ENCODE measurements at regions not wholly inside any gene's neighbourhood (a gene's known extent, or its start where the extent isn't known, plus 50 kb on each side); places are given as distances from the start of the nearest gene placed in this dataset.

DNA sequence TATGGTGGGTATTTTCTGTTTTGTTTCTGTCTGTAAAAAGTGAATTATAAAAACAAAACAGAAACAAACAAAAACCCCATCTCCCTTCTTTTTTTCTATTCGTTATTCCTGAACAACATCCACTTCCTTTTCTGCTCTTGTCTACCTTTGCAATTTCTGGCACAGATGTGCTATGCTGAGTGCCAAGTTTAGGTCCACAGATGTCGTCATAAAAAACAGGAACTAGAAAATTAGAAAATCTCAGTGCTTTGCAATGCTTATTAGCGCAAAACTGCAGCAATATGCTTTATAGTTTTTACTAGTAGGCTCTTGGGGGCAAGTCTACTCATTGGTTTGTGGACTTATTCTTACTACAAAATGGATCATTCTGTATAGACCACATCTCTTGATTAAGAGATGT is 94.2 kb upstream of the PRKCQ start:
- peak; percentile 18 to 53 (median 50) for DNase-seq

DNA sequence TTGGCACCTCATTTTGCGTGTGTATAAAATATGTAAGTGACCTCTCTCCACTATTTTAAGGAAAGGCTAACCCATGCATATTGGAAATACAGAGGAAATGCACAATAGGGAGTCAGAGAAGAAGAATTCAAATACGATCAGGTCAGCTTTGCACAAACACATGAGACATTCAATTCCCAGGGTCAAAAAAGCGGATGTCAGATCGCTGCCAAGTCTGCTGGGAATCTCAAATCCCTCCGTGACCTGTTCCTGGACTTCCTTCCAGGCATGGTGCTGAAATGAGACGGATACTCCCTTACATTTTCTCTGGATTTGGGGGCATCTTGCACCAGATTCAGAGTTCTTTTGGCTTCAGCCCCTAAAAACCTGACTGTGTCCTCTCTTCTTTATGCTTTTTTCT is 91.9 kb upstream of the PRKCQ start:
- DNase-seq: no peak

DNA sequence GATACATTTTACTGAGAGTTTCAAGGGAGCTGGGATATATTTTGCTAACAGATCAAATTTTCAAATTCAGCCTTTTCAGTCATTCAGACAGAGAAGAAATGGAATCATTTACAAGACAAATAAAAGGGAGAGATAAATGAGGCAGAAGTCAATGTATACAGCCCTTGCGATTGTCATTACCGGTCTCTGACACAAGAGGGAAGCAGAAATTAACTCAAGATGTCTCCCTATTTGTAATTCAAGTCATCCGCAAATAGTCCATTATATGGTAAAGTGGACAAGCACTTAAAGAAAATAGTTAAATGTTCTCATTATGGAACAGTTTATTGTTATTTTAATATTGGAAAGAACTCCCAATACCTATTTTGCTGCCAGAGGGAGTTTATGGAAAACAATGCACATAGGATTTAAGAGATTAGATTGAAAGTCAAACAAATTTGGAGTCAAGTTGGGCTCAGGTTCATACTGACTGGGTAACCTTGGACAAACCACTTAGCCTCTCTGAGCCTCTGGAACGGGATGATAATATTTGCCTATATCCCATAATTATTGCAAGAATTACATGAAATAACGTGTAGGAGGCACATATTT is 89.3 kb upstream of the PRKCQ start:
- DNase-seq: peak; percentile 51 to 70 (median 52)

DNA sequence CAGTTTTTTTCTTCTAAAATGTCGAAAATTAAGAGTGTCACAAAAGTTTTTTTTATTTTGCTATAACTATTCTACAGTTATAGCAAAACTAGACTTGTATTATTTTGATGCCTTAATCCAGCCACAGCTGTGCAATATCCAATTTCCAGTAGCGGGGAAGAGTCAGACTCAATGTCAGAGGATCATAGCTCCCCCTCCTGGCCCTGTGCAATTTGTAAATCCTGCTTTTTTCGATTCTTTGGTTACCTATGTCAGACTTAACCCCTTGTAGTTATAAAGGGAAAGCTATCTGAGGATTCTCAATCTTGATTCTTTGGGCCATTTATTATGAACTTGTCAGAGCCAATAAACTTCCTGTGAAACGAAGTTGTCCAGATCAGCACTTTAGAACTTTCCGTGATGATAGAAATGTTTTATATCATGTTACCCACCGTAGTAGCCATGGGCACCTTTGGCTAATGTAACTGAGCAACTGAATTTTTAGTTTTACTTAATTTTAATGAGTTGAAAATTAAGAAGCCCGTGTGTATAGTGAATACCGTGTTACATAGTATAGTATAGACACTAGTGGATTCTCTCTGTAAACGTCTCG is 87.7 kb upstream of the PRKCQ start:
- peak; percentile 63 to 75 (median 64) for DNase-seq

DNA sequence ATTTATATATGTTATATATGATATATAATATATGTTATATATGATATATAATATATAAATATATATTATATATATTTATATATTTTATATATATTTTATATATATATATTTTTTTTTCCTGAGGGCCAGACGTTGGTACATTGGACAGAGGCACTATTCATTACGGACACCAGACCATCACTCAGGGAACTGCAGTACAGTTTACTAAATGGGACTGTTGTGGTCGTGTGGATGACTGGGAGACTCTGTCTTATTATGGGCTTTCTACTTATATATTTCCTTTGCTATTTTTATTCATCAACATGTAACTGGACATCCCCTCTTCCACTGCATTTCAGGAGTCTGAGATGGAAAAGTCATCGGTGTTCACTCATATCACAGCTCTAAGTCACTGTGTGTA is 87.1 kb upstream of the PRKCQ start:
- no peak for DNase-seq

DNA sequence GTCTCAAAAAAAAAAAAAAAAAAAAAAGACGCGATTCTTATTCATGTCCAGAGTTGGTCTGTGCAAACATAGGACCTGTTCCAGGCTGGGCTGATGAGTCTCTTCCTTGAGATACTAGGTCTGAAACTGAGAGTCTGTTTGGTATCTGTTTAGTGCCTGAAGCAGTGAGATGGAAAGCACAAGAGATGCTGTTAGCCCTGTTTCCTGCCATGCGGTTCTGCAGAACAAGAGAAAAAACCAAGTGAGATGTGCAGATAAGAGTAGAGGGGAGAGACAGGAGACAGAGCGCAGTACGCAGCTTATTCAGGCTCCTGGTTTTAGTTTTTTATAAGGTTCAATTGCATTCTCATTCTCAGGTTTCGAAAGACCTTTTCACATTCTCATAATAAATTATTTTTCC is 85.8 kb upstream of the PRKCQ start:
- no peak for DNase-seq

DNA sequence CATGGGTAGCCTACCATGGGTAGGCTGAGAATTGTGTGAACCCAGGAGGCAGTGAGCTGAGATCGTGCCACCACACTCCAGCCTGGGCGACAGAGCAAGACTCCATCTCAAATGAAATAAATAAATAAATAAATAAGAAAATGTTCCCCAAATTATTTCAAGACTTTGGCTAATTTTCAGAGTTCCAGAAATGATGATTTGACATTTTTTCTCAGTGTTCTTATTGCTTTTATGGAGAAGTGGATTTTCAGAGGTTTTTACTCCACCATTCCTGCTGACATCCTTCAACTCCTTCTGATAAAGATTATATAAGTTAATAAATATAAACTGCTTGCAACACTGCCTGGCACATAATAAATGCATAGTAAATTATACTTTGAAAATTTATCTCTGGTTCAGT is 80.4 kb upstream of the PRKCQ start:
- no peak for DNase-seq

DNA sequence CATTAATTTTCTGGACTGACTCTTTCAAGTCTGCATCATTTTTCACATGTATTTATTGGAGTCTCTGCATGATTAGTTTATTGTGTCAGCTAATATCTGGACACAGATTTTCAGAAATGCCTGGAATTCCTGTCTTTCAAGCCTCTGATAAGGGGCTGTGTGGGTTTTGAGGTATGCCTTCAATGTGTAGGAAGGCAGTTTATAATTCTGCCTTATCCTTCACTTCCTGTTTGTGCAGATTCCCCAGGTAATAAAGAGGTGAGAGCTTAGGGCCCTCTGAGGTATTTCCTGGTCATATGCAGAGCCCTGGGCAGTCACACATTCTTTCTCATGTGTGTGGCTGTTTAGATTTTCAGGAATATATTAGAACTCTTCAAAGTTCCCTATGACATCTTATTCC is 79.4 kb upstream of the PRKCQ start:
- DNase-seq: no peak

DNA sequence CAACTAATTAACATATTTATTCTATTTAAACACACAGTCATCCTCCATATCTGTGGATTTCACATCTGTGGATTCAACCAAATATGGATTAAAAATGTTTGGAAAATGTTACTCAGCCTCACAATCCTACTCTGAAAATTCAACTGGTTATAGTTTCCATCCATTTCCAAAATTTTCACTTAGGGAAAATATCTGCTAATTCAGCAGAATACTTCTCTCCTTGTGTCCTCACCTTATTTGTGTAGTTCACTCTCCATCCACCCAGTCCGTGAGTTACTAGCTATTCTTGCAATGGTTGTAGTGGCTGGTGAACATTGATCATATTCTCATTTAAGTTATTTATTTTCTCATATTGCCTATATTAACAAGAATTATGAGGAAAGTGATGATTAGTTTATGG is 77.6 kb upstream of the PRKCQ start:
- no peak for DNase-seq

DNA sequence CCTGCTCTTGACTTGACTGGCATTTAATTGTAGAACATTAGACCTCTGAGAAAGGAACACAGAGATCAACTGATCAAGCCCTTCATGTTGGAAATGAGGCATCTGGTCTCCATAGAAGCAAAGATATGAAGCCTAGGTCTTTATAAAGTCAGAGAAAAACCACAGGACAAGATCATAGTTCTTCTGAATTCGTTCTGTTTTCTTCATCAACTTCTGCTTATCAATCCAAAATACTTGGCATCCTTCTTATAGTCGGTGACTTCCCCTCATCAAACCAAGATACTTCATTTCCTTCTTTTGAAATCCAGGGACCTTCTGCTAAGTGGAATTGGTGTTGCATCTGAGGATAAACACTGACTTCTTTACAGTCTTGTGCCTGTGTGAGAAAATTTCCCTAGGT is 77.1 kb upstream of the PRKCQ start:
- peak in 1 of 3 donors; percentile 20 for DNase-seq

DNA sequence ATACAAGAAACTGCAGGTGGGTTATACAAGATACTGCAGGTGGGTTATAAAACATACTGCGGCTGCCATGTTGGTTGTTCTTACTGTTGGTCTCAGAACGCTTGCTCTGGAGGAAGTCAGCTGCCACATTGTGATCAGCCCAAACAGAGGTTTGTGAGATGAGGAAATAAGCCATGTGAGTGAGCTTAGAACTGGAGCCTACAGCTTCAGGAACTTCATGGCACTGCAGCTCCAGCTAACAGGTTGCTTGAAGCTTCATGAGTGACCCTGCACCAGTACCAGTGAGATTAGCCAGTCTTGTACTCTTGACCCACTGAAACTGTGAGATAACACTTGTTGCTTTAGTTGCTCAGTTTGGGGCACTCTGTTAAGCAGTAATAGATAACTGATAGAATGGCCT is 74.5 kb upstream of the PRKCQ start:
- peak; percentile 33 to 52 (median 37) for DNase-seq

DNA sequence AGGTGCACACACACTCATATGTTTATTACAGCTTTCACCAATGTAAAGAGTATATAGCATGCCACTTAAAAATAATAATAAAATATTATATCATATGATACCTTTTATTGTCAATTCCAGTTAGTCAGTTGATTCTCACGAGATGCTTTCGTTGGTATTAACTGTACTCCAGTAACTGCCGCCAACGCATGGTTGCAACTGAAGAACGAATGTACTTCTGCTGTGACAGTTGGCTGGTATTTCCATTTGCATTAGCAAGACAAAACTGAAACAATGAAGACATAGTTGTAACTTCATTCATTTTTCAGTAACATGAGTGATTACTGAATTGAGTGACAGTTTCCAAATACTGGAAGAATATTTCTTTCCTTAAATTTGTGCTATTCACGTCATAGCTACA is 70.5 kb upstream of the PRKCQ start:
- no peak for DNase-seq

DNA sequence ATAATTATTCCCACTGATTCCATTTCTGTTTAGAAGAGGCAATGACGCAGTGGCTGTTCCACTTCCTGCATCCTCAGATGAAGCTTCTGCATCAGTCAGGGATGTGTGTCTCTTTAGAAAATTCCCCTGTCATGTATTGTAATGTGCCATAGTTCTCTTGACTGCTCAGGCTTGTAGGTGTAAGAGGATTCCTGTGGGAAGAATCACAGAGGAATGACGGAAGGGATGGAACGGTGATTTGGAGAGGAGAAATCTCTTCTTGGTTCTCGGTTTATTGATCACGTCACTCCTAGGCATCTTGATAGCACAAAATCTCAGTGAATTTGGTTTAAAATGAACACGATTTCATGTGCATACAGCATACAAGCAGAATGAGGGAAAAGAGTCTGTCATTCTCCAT is 69.8 kb upstream of the PRKCQ start:
- no peak for DNase-seq

DNA sequence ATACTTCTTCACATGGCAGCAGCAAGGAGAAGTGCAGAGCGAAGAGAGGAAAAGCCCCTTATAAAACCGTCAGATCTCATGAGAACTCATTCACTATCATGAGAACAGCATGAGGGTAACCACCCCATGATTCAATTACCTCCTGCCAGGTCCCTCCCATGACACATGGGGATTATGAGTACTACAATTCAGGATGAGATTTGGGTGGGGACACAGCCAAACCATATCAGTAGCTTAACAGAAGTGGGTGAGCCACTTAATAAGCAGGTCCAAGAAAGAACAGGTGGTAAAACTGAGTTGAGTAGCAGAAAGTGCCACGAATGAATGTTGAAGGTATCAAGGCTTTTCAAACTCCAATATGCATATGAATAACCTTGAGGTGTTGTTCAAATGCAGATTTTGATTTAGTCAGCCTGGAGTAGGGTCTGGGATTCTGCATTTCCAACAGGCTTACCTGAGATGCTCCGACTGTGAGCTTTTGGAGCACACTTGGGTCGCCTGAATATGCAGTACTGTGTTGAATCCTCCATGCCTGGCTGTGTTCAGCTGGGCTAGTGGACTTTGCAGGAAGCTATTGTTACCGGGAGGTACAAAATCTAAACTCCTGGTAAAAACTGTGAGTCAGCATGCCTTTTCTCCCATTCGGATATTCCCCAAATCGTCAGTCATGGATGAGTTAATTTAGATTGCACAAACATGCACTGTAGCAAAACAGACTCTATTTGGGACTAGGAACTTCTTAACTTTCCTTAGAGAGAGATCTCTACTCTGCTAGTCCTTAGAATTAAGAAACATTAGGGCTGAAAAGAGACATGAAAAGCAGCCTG is 69.0 kb upstream of the PRKCQ start:
- no peak for DNase-seq

DNA sequence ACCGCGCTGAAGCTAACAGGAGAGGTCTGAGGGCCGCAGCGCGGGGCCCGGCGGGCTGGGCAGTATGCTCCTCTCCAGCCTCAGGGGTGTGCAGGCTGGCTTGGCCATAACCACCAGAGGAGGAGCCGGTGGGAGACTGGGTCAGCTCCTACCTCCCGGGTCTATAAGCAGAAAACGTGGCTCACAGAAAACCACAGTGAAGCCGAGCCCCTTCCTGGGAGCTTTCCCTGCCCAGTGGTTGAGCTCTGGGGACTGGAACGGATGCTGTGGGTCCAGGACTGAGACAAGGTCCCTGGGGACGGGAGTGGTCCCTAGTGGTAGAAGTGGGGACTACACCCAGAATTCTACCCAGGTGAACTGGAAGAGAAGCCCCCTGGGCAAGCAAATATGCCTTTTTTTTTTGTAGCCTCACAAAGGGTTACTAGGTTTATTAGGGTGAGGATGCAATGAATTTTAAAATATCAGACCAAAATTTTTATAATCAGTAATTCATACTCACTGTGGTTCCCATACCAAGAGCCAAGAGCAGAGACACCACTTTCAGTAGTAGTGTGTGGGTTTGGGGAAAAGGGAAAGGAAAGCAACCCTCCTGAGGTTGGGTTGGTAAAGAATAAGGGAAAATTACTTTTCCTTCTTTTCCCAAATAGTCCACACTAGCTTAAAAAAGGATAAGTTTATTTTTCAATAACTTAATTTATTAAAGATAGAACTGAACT is 67.9 kb upstream of the PRKCQ start:
- peak; percentile 50 to 77 (median 62) for DNase-seq

DNA sequence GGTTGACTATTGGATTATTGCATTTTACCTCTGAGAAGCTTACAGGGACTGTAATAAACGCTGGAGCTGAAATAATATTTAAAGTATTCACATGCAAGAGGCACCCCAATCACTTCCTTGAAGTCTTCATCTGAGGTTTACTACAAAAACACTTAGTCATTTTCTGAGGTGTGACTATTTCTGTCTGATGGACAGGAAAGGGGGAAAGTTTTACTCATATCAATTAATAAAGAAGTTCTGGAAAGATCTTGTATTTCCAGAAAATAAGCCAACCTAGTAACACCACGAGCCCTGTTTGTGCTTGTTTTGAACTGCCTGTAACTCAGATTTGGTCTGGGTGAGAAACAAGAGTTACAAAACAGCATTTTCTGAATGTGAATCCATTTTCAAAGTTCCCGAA is 63.9 kb upstream of the PRKCQ start:
- DNase-seq: no peak

DNA sequence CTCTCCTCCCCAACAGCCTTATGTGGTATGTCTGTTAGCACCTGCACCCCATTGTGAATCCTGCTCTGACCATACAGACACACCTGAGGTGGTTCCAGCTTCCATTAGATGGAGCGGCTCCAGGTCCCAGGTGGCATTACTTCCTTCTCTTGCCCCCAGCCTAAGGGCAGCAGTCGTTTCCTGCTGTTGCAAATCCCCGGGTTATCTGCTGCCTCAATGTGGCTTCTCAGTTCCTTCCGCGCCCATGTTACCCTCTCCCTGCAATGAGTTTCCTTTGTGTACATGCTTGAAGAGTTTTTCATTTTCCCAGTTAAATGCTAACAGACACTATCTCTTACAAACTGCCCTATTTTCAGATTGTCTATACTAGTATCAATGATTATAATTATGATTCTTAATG is 62.8 kb upstream of the PRKCQ start:
- DNase-seq: no peak

DNA sequence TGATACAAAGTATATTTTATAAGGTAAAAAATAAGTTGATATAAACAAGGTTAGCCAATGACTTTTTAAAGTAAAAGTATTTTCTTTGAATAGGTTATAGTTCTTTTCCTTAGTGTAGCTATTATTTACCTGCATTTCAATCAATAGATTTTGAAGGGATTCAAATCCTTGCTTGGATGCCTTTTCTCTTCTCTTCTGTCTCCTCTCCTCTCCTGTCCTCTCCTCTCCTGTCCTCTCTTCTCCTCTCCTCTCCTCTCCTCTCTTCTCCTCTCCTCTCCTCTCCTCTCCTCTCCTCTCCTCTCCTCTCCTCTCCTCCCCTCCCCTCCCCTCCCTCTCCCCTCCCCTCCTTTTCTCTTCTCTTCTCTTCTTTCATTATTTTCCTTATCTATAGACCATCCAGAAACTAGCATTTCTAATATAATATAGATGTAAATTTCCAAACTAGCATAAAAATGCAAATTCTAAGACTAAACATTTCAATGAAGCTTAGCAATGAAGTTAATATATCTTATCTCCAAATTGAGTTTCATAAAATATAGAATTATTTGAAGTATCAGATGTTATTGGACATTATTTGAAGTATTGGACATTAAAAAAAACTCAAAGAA is 60.5 kb upstream of the PRKCQ start:
- DNase-seq: no peak

DNA sequence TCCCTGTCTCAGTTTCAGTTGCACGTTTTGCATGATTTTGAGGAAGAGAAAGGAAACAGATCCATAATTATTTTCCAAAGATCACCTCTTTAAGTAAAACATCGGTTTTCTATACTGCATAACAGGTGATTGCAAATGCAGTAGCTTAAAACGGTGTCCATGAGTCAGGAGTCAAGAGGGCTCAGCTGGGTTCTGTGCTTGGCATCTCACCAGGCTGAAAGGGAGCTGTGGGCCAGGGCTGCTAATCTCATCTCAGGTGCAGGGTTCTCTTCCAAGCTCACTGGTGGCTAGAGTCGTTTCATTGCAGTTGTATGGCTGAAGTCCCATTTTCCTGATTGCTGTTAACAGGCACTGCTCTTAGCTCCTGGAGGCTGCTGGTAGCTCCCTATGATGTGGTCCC is 57.0 kb upstream of the PRKCQ start:
- no peak for DNase-seq

DNA sequence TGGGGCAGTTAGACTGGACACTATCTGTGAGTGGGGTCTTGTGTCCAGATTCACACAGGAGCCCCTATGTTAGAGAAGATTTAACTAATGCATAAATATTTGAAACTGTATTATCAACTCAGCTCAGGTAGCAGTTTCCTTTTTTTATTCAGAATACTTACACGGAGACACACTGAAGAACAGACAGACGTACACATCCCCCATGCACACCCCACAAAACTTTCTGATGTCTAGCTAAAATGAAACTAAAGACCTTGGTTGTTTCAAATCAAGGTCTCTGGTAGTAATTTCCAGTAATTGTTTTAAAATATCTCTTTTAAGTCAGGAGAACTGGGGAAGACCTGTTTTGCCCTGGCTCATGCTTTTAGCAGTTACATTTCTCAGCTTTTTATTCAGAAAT is 55.7 kb upstream of the PRKCQ start:
- DNase-seq: no peak
